SK-N-SH (cell line): ENCODE measurements at regions not wholly inside any gene's neighbourhood (a gene's known extent, or its start where the extent isn't known, plus 50 kb on each side); places are given as distances from the start of the nearest gene placed in this dataset.

ENCODE experiments used
- CTCF ChIA-PET: fragments of 300-600, 350-600 bp; formaldehyde crosslinking; extraction: SDS; loops from one replicate; lab custom pipeline; 2021; lab: Yijun Ruan, JAX
- POLR2A ChIA-PET: fragments of 350-600 bp; sonication (Branson Sonifier 250); formaldehyde crosslinking; extraction: SDS; loops from one replicate; lab custom pipeline; 2020; ENCODE audit warnings: antibody characterized with exemption, inconsistent platforms; lab: Yijun Ruan, JAX
- DNase-seq: peaks from one replicate; pipeline ENCODE4 v3.0.0; 2012
- H2AFZ ChIP-seq: fragments of 200-600 bp; sonication (generic); 2 replicates; pipeline ENCODE4 v1.8.1; 2016; ENCODE audit warnings: antibody characterized with exemption, mild to moderate bottlenecking, low read depth
- H3F3A ChIP-seq: fragments of 200-600 bp; sonication (generic); replicated peaks from 2 replicates; pipeline ENCODE3; 2016; ENCODE audit warnings: antibody characterized with exemption, mild to moderate bottlenecking; ENCODE audit not compliant: insufficient read depth
- H3K27ac ChIP-seq, 2 experiments: fragments of 200-500 bp in 1 of 2; fragments of 200-600 bp in 1 of 2; sonication (Bioruptor generic) in 1 of 2; sonication (generic), shearing (Covaris generic) in 1 of 2; 2 replicates each; pipeline versions ENCODE4 v1.5.1 to v1.6.1; 2014 to 2016; ENCODE audit warnings: low read depth in 2 of 2, inconsistent platforms in 1 of 2, low read length in 1 of 2, mild to moderate bottlenecking in 1 of 2, mixed read lengths in 1 of 2
- H3K27me3 ChIP-seq: fragments of 200-600 bp; sonication (generic), shearing (Covaris generic); 2 replicates; pipeline ENCODE4 v1.6.1; 2016; ENCODE audit warnings: mixed run types; ENCODE audit not compliant: insufficient read depth
- H3K36me3 ChIP-seq, 2 experiments: fragments of 200-500 bp in 1 of 2; fragments of 200-600 bp in 1 of 2; sonication (Bioruptor generic) in 1 of 2; sonication (generic) in 1 of 2; replicated peaks in 1 of 2; 2 replicates each; pipeline versions ENCODE3 to v1.5.1; 2014 to 2016; ENCODE audit warnings: low read length in 1 of 2, mild to moderate bottlenecking in 1 of 2; ENCODE audit not compliant: insufficient read depth in 2 of 2, control insufficient read depth in 1 of 2
- H3K4me1 ChIP-seq, 2 experiments: fragments of 200-500 bp in 1 of 2; fragments of 200-600 bp in 1 of 2; sonication (Bioruptor generic) in 1 of 2; sonication (generic), shearing (Covaris generic) in 1 of 2; 2 replicates each; pipeline versions ENCODE4 v1.5.1 to v1.6.1; 2014 to 2016; ENCODE audit warnings: low read depth in 1 of 2, low read length in 1 of 2, mixed run types in 1 of 2; ENCODE audit not compliant: insufficient read depth in 2 of 2, control insufficient read depth in 1 of 2
- H3K4me2 ChIP-seq: fragments of 200-600 bp; sonication (generic), shearing (Covaris generic); 2 replicates; pipeline ENCODE4 v1.6.1; 2017; ENCODE audit warnings: mixed run types
- H3K4me3 ChIP-seq, 2 experiments: fragments of 200-500 bp in 1 of 2; fragments of 200-600 bp in 1 of 2; sonication (Bioruptor generic) in 1 of 2; sonication (generic), shearing (Covaris generic) in 1 of 2; 2 replicates each; pipeline versions ENCODE4 v1.5.1 to v1.8.1; 2014 to 2016; ENCODE audit warnings: low read depth in 2 of 2, inconsistent platforms in 1 of 2, low read length in 1 of 2, mild to moderate bottlenecking in 1 of 2, mixed read lengths in 1 of 2, moderate library complexity in 1 of 2
- H3K79me2 ChIP-seq: fragments of 200-600 bp; sonication (generic); 2 replicates; pipeline ENCODE4 v1.8.1; 2017; ENCODE audit warnings: mild to moderate bottlenecking; ENCODE audit not compliant: insufficient read depth
- H3K9ac ChIP-seq: fragments of 200-600 bp; sonication (generic); 2 replicates; pipeline ENCODE4 v1.6.1; 2017; ENCODE audit warnings: mixed run types
- H3K9me2 ChIP-seq: fragments of 200-600 bp; sonication (generic); 2 replicates; pipeline ENCODE4 v1.6.1; 2017; ENCODE audit warnings: mixed run types
- H3K9me3 ChIP-seq: fragments of 200-600 bp; sonication (generic); 2 replicates; pipeline ENCODE4 v1.6.1; 2017; ENCODE audit warnings: mixed run types, mild to moderate bottlenecking, moderate library complexity
- H4K20me1 ChIP-seq: fragments of 200-600 bp; sonication (generic); 2 replicates; pipeline ENCODE4 v1.6.1; 2017; ENCODE audit warnings: mild to moderate bottlenecking, mixed run types; ENCODE audit not compliant: insufficient read depth
- ELF1 ChIP-seq: IDR thresholded peaks from 2 replicates; pipeline ENCODE4 v1.4.0; 2012
- MXI1 ChIP-seq: IDR thresholded peaks from 2 replicates; pipeline ENCODE4 v1.6.1; 2012; ENCODE audit warnings: mild to moderate bottlenecking, low read depth, low read length, improper control_type of control experiment
- PBX3 ChIP-seq: IDR thresholded peaks from 2 replicates; pipeline ENCODE4; 2012
- REST ChIP-seq: IDR thresholded peaks from 2 replicates; pipeline ENCODE4 v1.6.1; 2012; ENCODE audit warnings: mild to moderate bottlenecking, low read depth, low read length, moderate library complexity
- SMC3 ChIP-seq: IDR thresholded peaks from 2 replicates; pipeline ENCODE4 v1.6.1; 2012; ENCODE audit warnings: low read depth, low read length, improper control_type of control experiment
- USF1 ChIP-seq: IDR thresholded peaks from 2 replicates; pipeline ENCODE4 v1.4.0; 2012; ENCODE audit warnings: low read depth, borderline replicate concordance
- WGBS: methylation state at CpG from one replicate; pipeline ENCODE4 v1.1.6; 2017; ENCODE audit warnings: low lambda C conversion rate; 5-methylcytosine and 5-hydroxymethylcytosine counted together

- no peaks in the 10 kb centered on the region for H3K4me1 ChIP-seq
Observed at GRCh38 chr4:135434936-135435335, 1233.3 kb upstream of the PABPC4L start.

GRCh38 chr4:135429528-135429927, 1227.9 kb upstream of the PABPC4L start:
- ChIA-PET POLR2A (no interaction called here), CTCF (no interaction called here)
- no peaks in the 10 kb centered on the region for H4K20me1 ChIP-seq
- no peak overlapping the region for H3K4me2 ChIP-seq
- no peaks in the 10 kb centered on the region for H3K36me3 ChIP-seq
- no peaks in the 10 kb centered on the region for H3K4me1 ChIP-seq
- H3K4me3 ChIP-seq, result no peak overlapping the region
- H3K27ac ChIP-seq, result no peak overlapping the region
- H3K9me3 ChIP-seq, result no peaks in the 10 kb centered on the region
- H3K9ac ChIP-seq, result no peak overlapping the region
- TF ChIP-seq MXI1 (no peak), ELF1 (no peak), USF1 (no peak), REST (no peak)
- 19% methylated on average over 1 of the region's 1 CpG for WGBS
- no peaks in the 10 kb centered on the region for H3K9me2 ChIP-seq
- no peaks in the 10 kb centered on the region for H3F3A ChIP-seq
- no peak for DNase-seq
- no peaks in the 10 kb centered on the region for H3K79me2 ChIP-seq
- H2AFZ ChIP-seq, result no peak overlapping the region
- H3K27me3 ChIP-seq, result no peaks in the 10 kb centered on the region

More at GRCh38 chr4:135434936-135435335, 1233.3 kb upstream of the PABPC4L start:
- Histone ChIP-seq H2AFZ (no peak overlapping the region), H3K4me2 (no peak overlapping the region), H3K27ac (no peak overlapping the region), H3K9me2 (no peaks in the 10 kb centered on the region), H4K20me1 (no peaks in the 10 kb centered on the region), H3K4me3 (no peak overlapping the region), H3F3A (no peaks in the 10 kb centered on the region), H3K9me3 (no peaks in the 10 kb centered on the region), H3K36me3 (no peaks in the 10 kb centered on the region), H3K27me3 (no peaks in the 10 kb centered on the region), H3K79me2 (no peaks in the 10 kb centered on the region), H3K9ac (no peak overlapping the region)
- POLR2A ChIA-PET, result no interaction called here
- CTCF ChIA-PET, result no interaction called here
- no peak for DNase-seq
- no peak for TF ChIP-seq REST
- TF ChIP-seq SMC3, result no peak
- no peak for TF ChIP-seq PBX3
- WGBS, result 2% methylated on average over 2 of the region's 2 CpGs
